C4-2B (cell line): ENCODE measurements at regions not wholly inside any gene's neighbourhood (a gene's known extent, or its start where the extent isn't known, plus 50 kb on each side); places are given as distances from the start of the nearest gene placed in this dataset.

ENCODE experiments used
- CTCF ChIP-seq: fragments of 450-650 bp; conservative IDR thresholded peaks from 2 replicates; pipeline ENCODE4 v1.5.1; 2017; ENCODE audit warnings: mild to moderate bottlenecking
- ZFX ChIP-seq: fragments of 450-650 bp; IDR thresholded peaks from 2 replicates; pipeline ENCODE4 v1.6.1; 2017

GRCh38 chr4:160251522-160252170 is 1148.8 kb downstream of the RAPGEF2 start:
- TF ChIP-seq CTCF (no peak), ZFX (no peak)
